Upper lobe of left lung (tissue), 4 donors: ENCODE measurements at regions not wholly inside any gene's neighbourhood (a gene's known extent, or its start where the extent isn't known, plus 50 kb on each side); places are given as distances from the start of the nearest gene placed in this dataset.

Source experiments
- POLR2A ChIP-seq, 4 donors: fragments of 450-650 bp; IDR thresholded peaks; one replicate each; pipeline ENCODE4 v1.5.1; 2016 to 2017; ENCODE audit warnings: antibody characterized with exemption in 4 of 4, mild to moderate bottlenecking in 2 of 4
- POLR2AphosphoS5 ChIP-seq, 2 donors: sonication (generic); formaldehyde crosslinking; IDR thresholded peaks; one replicate each; pipeline ENCODE4 v1.5.1; 2017; ENCODE audit warnings: antibody characterized with exemption in 2 of 2
- TF ChIP-seq, protein P1 (sequence below), 6 experiments: fragments of 450-650 bp in 4 of 6; fragments of 200-600 bp in 2 of 6; sonication (generic) in 2 of 6; IDR thresholded peaks; one replicate each; pipeline ENCODE4 v1.5.1; 2016 to 2019; ENCODE audit warnings: antibody characterized with exemption in 6 of 6

DNA sequence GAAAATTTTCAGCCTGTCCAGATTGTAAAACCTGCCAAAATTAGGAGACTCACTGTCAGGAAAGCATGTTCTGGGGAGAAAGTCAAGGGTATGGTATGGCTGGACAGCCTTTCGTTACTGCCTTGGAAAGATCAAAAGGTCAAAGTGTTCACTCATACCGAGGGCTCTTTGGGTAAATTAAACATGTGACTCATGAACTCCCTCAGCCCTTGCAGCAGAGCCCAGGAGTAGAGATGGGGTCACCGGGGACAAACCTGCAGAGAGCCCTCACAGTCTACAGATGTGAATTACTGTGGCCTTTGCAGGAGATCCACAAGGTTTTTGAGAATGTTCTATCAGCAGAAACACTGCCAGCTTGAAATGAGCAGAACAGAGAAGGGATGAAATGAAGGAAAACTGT lies 275.7 kb downstream of the KLF6 start:
- TF ChIP-seq, protein P1, sequence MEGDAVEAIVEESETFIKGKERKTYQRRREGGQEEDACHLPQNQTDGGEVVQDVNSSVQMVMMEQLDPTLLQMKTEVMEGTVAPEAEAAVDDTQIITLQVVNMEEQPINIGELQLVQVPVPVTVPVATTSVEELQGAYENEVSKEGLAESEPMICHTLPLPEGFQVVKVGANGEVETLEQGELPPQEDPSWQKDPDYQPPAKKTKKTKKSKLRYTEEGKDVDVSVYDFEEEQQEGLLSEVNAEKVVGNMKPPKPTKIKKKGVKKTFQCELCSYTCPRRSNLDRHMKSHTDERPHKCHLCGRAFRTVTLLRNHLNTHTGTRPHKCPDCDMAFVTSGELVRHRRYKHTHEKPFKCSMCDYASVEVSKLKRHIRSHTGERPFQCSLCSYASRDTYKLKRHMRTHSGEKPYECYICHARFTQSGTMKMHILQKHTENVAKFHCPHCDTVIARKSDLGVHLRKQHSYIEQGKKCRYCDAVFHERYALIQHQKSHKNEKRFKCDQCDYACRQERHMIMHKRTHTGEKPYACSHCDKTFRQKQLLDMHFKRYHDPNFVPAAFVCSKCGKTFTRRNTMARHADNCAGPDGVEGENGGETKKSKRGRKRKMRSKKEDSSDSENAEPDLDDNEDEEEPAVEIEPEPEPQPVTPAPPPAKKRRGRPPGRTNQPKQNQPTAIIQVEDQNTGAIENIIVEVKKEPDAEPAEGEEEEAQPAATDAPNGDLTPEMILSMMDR (IDR thresholded peaks at IDR 0.05) = no peak
- TF ChIP-seq POLR2A (IDR thresholded peaks at IDR 0.05) (no peak), POLR2AphosphoS5 (IDR thresholded peaks at IDR 0.05) (no peak)
